Heart left ventricle (tissue), 16 donors: ENCODE measurements at regions not wholly inside any gene's neighbourhood (a gene's known extent, or its start where the extent isn't known, plus 50 kb on each side); places are given as distances from the start of the nearest gene placed in this dataset.
A peak's percentile ranks its signal among the peaks of the same experiment; 100 is the strongest.

Experiments used
- ATAC-seq, 4 donors: fragments of 200-7000 bp; cut with Tn5 transposase; one replicate each; pipeline ENCODE4 v1.9.1; 2020 to 2022; ENCODE audit warnings: moderate library complexity in 4 of 4, mild to moderate bottlenecking in 3 of 4, moderate number of reproducible peaks in 1 of 4
- DNase-seq, 5 donors: peaks; one replicate each; pipeline ENCODE4 v3.0.0-alpha.2; 2020
- H3K27ac ChIP-seq, 12 donors: fragments of 200-600 bp; sonication (generic) in 4 of 12; one replicate each; pipeline versions ENCODE4 v1.5.0 to v1.8.0; 2016 to 2022; ENCODE audit warnings: mild to moderate bottlenecking in 2 of 12
- H3K27me3 ChIP-seq, 9 donors: fragments of 200-600 bp; sonication (generic) in 2 of 9; one replicate each; pipeline versions ENCODE4 v1.5.1 to v1.8.0; 2016 to 2022; ENCODE audit warnings: mild to moderate bottlenecking in 3 of 9
- H3K36me3 ChIP-seq, 9 donors: fragments of 200-600 bp; sonication (generic) in 2 of 9; one replicate each; pipeline versions ENCODE4 v1.5.0 to v1.8.0; 2018 to 2022; ENCODE audit warnings: mild to moderate bottlenecking in 2 of 9
- H3K4me1 ChIP-seq, 12 donors: fragments of 200-600 bp; sonication (generic) in 4 of 12; one replicate each; pipeline versions ENCODE4 v1.5.0 to v1.8.0; 2016 to 2022; ENCODE audit warnings: mild to moderate bottlenecking in 3 of 12
- H3K4me3 ChIP-seq, 12 donors: fragments of 200-600 bp; sonication (generic) in 4 of 12; one replicate each; pipeline versions ENCODE4 v1.5.0 to v1.8.0; 2017 to 2022; ENCODE audit warnings: mild to moderate bottlenecking in 9 of 12, moderate library complexity in 4 of 12
- H3K9me3 ChIP-seq, 12 donors: fragments of 200-600 bp; sonication (generic) in 4 of 12; one replicate each; pipeline versions ENCODE4 v1.5.0 to v1.8.0; 2016 to 2022; ENCODE audit warnings: mild to moderate bottlenecking in 1 of 12
- CTCF ChIP-seq, 12 donors: fragments of 200-600 bp; sonication (generic) in 4 of 12; IDR thresholded peaks; one replicate each; pipeline versions ENCODE4 v1.5.0 to v1.8.0; 2018 to 2022; ENCODE audit warnings: antibody characterized with exemption in 12 of 12, mild to moderate bottlenecking in 5 of 12
- POLR2A ChIP-seq, 2 donors: fragments of 450-650 bp; IDR thresholded peaks; one replicate each; pipeline ENCODE4 v1.6.1; 2017; ENCODE audit warnings: antibody characterized with exemption in 2 of 2, mild to moderate bottlenecking in 2 of 2, moderate library complexity in 2 of 2
- WGBS, 4 donors: extraction: QIAGEN DNeasy Blood & Tissue Kit in 2 of 4; methylation state at CpG; one replicate each; pipeline versions ENCODE4 v1.1.5 to v1.1.7; 2013 to 2018; 5-methylcytosine and 5-hydroxymethylcytosine counted together
- intact Hi-C, 10 donors: fragments of 100-400 bp; cut with DNase I; formaldehyde crosslinking; loops; one replicate each; pipeline versions ENCODE4 v1.11.1 to v1.14.2; 2022
- donor health status: ischemic (EF 13 %, LVEDD 7.1; RV severe dilation, severe dysfunction).
- donor health status: healthy with polysubstance abuse.
- donor health status: DM: no; HTN: yes; CAD: no.
- donor health status: DM: no; HTN: no; CAD: no.
- donor health status: ischemic (EF 25% LVEDD 6.9; RV normal size, moderate dysfunction).
- donor health status: ischemic (EF 25% LVEDD 5.7; RV mildly dilated, moderate dysfunction).
- donor health status: healthy.
- donor health status: DM: yes; HTN: yes; CAD: no.
- donor health status: ischemic (EF 35%, LVEDD 5.7; RV mildly dilated, moderate dysfunction).
- donor health status: nonischemic (EF 11% LVEDD 7.7; RV severe dilation, severe dysfunction).
- donor health status: DM: yes; HTN: yes; CAD: no.
- donor health status: PGD.
- donor health status: ischemic (EF 29% LVEDD 5.4; RV normal size, mild dysfunction).
- donor health status: nonischemic (EF 23%, LVEDD 6.1; RV moderate dilation, normal function).

GRCh38 chr12:123073292-123073691 lies 77.6 kb downstream of the PITPNM2 start:
- H3K4me3 ChIP-seq, result no peak overlapping the region
- no peaks in the 10 kb centered on the region for H3K27me3 ChIP-seq
- H3K36me3 ChIP-seq, result no peaks in the 10 kb centered on the region
- peaks cover 14 to 100% (median 76%) of the 10 kb centered on the region in 12 donors for H3K4me1 ChIP-seq
- H3K27ac ChIP-seq, result peak overlapping the region in 3 of 12 donors; percentile 22 to 85 (median 79)
- ATAC-seq (no peak), DNase-seq (peak in 1 of 5 donors; percentile 0)
- TF ChIP-seq POLR2A (IDR thresholded peaks at IDR 0.05) (no peak), CTCF (IDR thresholded peaks at IDR 0.05) (no peak)
- intact Hi-C loops, result loop anchor here in 1 of 10 donors (2.0 kb wide), 1 partner anchor 78 kb away; the partner anchor contains the start of gene PITPNM2
- WGBS, 4 donors, result 79 to 93% (median 82%) methylated on average over 3 of the region's 3 CpGs
- H3K9me3 ChIP-seq, result no peaks in the 10 kb centered on the region

GRCh38 chr12:123071857-123072256 lies 79.0 kb downstream of the PITPNM2 start:
- Histone ChIP-seq H3K36me3 (no peaks in the 10 kb centered on the region), H3K4me1 (peaks cover 6 to 92% (median 64%) of the 10 kb centered on the region in 12 donors), H3K27ac (peak overlapping the region; percentile 61 to 92 (median 81)), H3K9me3 (no peaks in the 10 kb centered on the region), H3K27me3 (no peaks in the 10 kb centered on the region), H3K4me3 (no peak overlapping the region)
- intact Hi-C loops, result loop anchor here in 1 of 10 donors (2.0 kb wide), 1 partner anchor 79 kb away; the partner anchor contains the start of gene PITPNM2
- peak; percentile 71 to 79 (median 78) for ATAC-seq
- TF ChIP-seq CTCF (IDR thresholded peaks at IDR 0.05) (no peak), POLR2A (IDR thresholded peaks at IDR 0.05) (no peak)
- WGBS, 4 donors, result 43 to 70% (median 56%) methylated on average over 5 of the region's 5 CpGs
- DNase-seq, result peak in 4 of 5 donors; percentile 25 to 76 (median 58)

GRCh38 chr12:123071099-123071800 lies 79.6 kb downstream of the PITPNM2 start:
- peak in 4 of 5 donors; percentile 54 to 77 (median 62) for DNase-seq
- H3K27ac ChIP-seq, result peak overlapping the region; percentile 61 to 92 (median 81)

More at GRCh38 chr12:123071099-123071800, 79.6 kb downstream of the PITPNM2 start:
- Histone ChIP-seq H3K36me3 (no peaks in the 10 kb centered on the region), H3K27me3 (no peaks in the 10 kb centered on the region), H3K9me3 (no peaks in the 10 kb centered on the region), H3K4me1 (peaks cover 4 to 92% (median 63%) of the 10 kb centered on the region in 12 donors), H3K4me3 (no peak overlapping the region)
- 40 to 55% (median 47%) methylated on average over 7 to 14 of the region's 14 CpGs for WGBS, 4 donors
- peak; percentile 57 to 82 (median 73) for ATAC-seq
- no peak for TF ChIP-seq CTCF (IDR thresholded peaks at IDR 0.05)
- TF ChIP-seq POLR2A (IDR thresholded peaks at IDR 0.05), result no peak
- intact Hi-C loops, result no loop called here
